ENCODE measurements at regions not wholly inside any gene's neighbourhood (a gene's known extent, or its start where the extent isn't known, plus 50 kb on each side); places are given as distances from the start of the nearest gene placed in this dataset.

DNA sequence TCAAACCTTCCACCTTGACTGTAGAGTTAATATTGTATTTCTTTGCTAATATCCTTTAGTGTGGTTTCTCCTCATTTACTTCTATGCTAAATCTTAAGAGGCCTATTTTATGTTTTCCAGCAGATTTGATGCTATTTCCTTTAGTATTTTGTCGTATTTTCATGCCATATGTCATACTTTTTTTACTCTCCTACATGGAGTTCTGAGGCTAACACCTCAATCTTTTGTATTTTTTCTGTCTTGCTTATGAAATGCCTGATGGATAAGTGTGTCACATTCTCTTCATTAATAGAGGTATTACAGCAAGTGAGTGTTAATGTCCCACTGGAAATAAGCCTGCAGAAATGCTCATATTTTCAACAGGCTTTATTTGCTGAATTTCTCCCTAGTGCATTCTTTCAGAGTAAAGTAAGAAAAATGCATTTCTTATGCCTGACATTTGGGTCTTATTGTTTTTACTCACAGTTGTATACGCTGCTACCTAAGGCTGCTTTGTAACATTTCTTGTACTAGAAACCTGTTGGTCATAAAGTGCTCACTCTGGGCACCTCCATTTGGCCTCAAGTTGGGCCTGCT is 63.2 kb downstream of the DIPK2A start:
- DNase-seq (ENCODE audit: low read depth, low spot score) = no peak
- ChIA-PET POLR2A (no interaction called here), CTCF (no interaction called here)
- H3K4me3 ChIP-seq (ENCODE audit: low read depth, low read length) = no peak overlapping the region
- TF ChIP-seq, protein P1, sequence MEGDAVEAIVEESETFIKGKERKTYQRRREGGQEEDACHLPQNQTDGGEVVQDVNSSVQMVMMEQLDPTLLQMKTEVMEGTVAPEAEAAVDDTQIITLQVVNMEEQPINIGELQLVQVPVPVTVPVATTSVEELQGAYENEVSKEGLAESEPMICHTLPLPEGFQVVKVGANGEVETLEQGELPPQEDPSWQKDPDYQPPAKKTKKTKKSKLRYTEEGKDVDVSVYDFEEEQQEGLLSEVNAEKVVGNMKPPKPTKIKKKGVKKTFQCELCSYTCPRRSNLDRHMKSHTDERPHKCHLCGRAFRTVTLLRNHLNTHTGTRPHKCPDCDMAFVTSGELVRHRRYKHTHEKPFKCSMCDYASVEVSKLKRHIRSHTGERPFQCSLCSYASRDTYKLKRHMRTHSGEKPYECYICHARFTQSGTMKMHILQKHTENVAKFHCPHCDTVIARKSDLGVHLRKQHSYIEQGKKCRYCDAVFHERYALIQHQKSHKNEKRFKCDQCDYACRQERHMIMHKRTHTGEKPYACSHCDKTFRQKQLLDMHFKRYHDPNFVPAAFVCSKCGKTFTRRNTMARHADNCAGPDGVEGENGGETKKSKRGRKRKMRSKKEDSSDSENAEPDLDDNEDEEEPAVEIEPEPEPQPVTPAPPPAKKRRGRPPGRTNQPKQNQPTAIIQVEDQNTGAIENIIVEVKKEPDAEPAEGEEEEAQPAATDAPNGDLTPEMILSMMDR (IDR thresholded peaks at IDR 0.05; ENCODE audit: insufficient read depth, low read length, missing control alignments) = no peak

DNA sequence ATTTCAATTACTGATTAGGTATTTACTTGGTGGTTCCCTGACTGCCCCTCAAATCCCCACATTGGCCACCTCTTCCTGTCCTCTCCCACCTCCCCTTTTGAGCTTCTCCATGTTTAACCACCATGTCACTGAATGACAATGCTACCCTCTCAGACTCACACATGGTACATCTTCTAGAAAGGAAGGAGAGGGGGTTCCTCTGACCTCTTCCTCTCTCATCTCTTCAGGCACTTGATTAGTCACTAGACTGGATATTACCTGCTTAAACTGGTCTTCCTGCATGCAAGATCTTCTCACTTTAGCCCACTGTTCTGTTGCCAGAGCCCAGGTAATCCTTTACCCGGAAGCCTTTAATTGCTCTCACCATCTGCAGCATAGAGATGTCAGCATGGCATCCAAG is 64.9 kb downstream of the DIPK2A start:
- H3K4me3 ChIP-seq (ENCODE audit: low read depth, low read length) = no peak overlapping the region
- CTCF ChIA-PET = no interaction called here
- DNase-seq (ENCODE audit: low read depth, low spot score) = no peak
- TF ChIP-seq, protein P1 (IDR thresholded peaks at IDR 0.05; ENCODE audit: insufficient read depth, low read length, missing control alignments) = no peak
- POLR2A ChIA-PET = no interaction called here

DNA sequence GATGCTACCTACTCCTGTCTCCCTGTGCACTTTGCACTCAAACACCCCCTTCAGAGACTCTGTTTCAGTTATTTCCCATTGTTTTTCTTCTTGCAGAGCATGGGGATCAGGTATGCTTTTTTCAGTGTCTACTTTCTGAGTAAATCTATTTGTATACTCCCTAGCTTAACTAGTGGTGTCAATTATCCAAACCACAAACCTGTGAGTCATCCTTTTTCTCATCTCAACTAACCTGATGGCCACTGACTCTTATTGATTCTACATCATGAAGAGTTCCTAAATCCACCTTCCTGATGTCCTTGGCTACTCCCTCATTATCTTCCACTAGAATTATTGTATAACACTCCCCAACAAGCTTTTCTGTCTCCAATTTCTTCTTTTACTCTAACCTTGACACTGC is 68.0 kb downstream of the DIPK2A start:
- CTCF ChIA-PET = no interaction called here
- TF ChIP-seq, protein P1 (IDR thresholded peaks at IDR 0.05; ENCODE audit: insufficient read depth, low read length, missing control alignments) = no peak

DNA sequence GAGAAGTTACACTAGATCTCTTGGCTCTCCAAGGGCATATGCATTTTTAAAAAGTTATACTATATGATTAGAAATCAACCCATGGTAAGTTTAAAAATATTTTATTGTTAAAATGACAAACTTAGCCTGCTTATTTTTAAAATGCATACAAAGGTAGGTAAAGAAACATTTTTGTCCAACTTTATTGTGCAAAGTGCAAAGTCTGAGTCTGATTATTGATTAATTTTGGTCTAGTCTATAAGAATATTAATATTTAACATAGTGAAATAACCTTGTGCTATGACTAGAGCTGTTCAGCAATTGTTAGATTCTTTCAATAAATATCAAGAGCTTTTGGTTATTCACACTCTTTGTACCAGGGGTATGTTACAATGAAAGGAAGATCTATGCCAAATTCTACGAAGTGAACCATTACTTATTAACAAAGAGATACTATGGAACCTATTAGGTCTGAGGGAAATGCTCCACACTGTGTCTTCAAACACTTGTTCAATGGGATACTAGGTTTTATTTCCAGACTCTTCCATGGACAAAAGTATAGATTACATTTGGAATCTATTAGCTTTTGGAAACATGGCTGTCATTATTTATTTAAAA is 70.4 kb downstream of the DIPK2A start:
- TF ChIP-seq, protein P1 (IDR thresholded peaks at IDR 0.05; ENCODE audit: insufficient read depth, low read length, missing control alignments) = no peak
- DNase-seq (ENCODE audit: low read depth, low spot score) = no peak
- ChIA-PET POLR2A (no interaction called here), CTCF (no interaction called here)
- H3K4me3 ChIP-seq (ENCODE audit: low read depth, low read length) = no peak overlapping the region

More for the DNA sequence above, 68.0 kb downstream of the DIPK2A start:
- POLR2A ChIA-PET = no interaction called here
- DNase-seq (ENCODE audit: low read depth, low spot score) = no peak
- H3K4me3 ChIP-seq (ENCODE audit: low read depth, low read length) = no peak overlapping the region

DNA sequence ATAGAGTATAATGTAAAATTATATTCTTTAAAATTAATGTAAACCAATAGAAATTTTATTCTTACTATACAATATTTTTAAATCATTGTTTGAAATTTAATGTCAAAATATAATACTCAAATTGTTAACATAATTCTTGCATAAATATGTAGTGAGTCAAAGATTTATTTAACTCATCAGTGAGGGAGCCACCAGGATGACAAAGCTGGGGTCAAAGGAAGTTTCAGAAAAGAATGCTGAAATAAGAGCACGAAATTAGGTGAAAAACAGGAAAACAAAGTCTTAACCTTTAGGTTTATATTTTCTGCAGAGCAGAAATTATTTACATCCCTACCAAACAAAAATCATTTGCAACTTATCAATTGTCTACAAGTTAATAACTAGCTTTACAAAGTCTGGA is 74.1 kb downstream of the DIPK2A start:
- CTCF ChIA-PET = interaction anchor here (1.2 kb wide), 1 partner anchor 73 kb away, joined by 3 read pairs; no protein-coding TSS in a partner anchor
- H3K4me3 ChIP-seq (ENCODE audit: low read depth, low read length) = no peak overlapping the region
- DNase-seq (ENCODE audit: low read depth, low spot score) = no peak
- POLR2A ChIA-PET = no interaction called here
- TF ChIP-seq, protein P1 (IDR thresholded peaks at IDR 0.05; ENCODE audit: insufficient read depth, low read length, missing control alignments) = no peak

DNA sequence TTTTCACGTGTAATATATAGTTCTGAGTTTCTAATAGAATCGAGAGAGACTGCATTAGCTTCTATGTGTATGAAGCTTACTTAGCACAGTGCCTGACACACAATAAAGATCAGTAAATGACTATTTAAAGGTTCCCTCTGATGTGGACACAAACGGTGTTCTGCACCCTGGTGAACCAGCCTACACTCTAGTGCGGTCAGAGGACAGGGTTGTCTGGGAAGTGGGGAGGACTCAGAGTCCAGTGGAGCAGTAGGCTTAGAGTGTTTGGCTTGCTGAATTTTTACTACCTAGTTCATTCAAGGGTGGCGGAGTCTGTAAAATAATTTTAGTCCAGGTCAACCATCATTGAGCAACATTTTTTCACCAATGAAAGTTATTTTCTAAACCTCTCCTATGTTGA is 77.8 kb downstream of the DIPK2A start:
- ChIA-PET POLR2A (no interaction called here), CTCF (no interaction called here)
- H3K4me3 ChIP-seq (ENCODE audit: low read depth, low read length) = no peak overlapping the region
- TF ChIP-seq, protein P1 (IDR thresholded peaks at IDR 0.05; ENCODE audit: insufficient read depth, low read length, missing control alignments) = no peak
- DNase-seq (ENCODE audit: low read depth, low spot score) = no peak

Data from AG04449 (cell line).